Heart right ventricle (tissue), 16 donors: ENCODE measurements at regions not wholly inside any gene's neighbourhood (a gene's known extent, or its start where the extent isn't known, plus 50 kb on each side); places are given as distances from the start of the nearest gene placed in this dataset.

Experiments used
- ATAC-seq, 8 donors: fragments of 200-7000 bp; cut with Tn5 transposase; one replicate each; pipeline ENCODE4 v1.9.1; 2020; ENCODE audit warnings: mild to moderate bottlenecking in 8 of 8, moderate library complexity in 8 of 8, moderate number of reproducible peaks in 1 of 8
- DNase-seq, 2 donors: peaks; one replicate each; pipeline ENCODE4 v3.0.0-alpha.2; 2020
- H3K27ac ChIP-seq, 10 donors: fragments of 200-600 bp; sonication (generic) in 2 of 10; one replicate each; pipeline versions ENCODE4 v1.5.0 to v1.8.0; 2020 to 2022; ENCODE audit warnings: mild to moderate bottlenecking in 3 of 10
- H3K27me3 ChIP-seq, 7 donors: fragments of 200-600 bp; one replicate each; pipeline ENCODE4 v1.8.0; 2021 to 2022; ENCODE audit warnings: mild to moderate bottlenecking in 2 of 7
- H3K36me3 ChIP-seq, 9 donors: fragments of 200-600 bp; sonication (generic) in 1 of 9; one replicate each; pipeline versions ENCODE4 v1.5.0 to v1.8.0; 2020 to 2022; ENCODE audit warnings: mild to moderate bottlenecking in 2 of 9
- H3K4me1 ChIP-seq, 9 donors: fragments of 200-600 bp; sonication (generic) in 1 of 9; one replicate each; pipeline versions ENCODE4 v1.5.0 to v1.8.0; 2020 to 2022; ENCODE audit warnings: mild to moderate bottlenecking in 4 of 9
- H3K4me3 ChIP-seq, 10 donors: fragments of 200-600 bp; sonication (generic) in 2 of 10; one replicate each; pipeline versions ENCODE4 v1.5.0 to v1.8.0; 2020 to 2022; ENCODE audit warnings: mild to moderate bottlenecking in 7 of 10, moderate library complexity in 2 of 10
- H3K9me3 ChIP-seq, 11 donors: fragments of 200-600 bp in 10 of 11; sonication (generic) in 2 of 11; one replicate each; pipeline versions ENCODE4 v1.5.0 to v1.8.0; 2013 to 2022; ENCODE audit warnings: mild to moderate bottlenecking in 2 of 11, control low read depth in 1 of 11, moderate library complexity in 1 of 11
- WGBS, 2 donors: extraction: QIAGEN DNeasy Blood & Tissue Kit; methylation state at CpG; one replicate each; pipeline ENCODE4 v1.1.7; 2013; ENCODE audit warnings: inconsistent platforms in 1 of 2; 5-methylcytosine and 5-hydroxymethylcytosine counted together
- intact Hi-C, 10 donors: fragments of 100-400 bp; cut with DNase I; formaldehyde crosslinking; loops; one replicate each; pipeline versions ENCODE4 v1.11.1 to v1.14.2; 2022
- TF ChIP-seq, protein P1 (sequence below), 9 donors: fragments of 200-600 bp; sonication (generic) in 2 of 9; IDR thresholded peaks; one replicate each; pipeline versions ENCODE4 v1.5.0 to v1.8.0; 2021 to 2022; ENCODE audit warnings: antibody characterized with exemption in 9 of 9, mild to moderate bottlenecking in 5 of 9, moderate library complexity in 1 of 9
- donor health status: Arrhythmogenic right ventricular cardiomyopathy.
- donor health status: ischemic (EF 13 %, LVEDD 7.1; RV severe dilation, severe dysfunction).
- donor health status: healthy with polysubstance abuse.
- donor health status: DM: no; HTN: yes; CAD: no.
- donor health status: DM: no; HTN: no; CAD: no.
- donor health status: ischemic (EF 25% LVEDD 6.9; RV normal size, moderate dysfunction).
- donor health status: ischemic (EF 25% LVEDD 5.7; RV mildly dilated, moderate dysfunction).
- donor health status: healthy.
- donor health status: DM: yes; HTN: yes; CAD: no.
- donor health status: Ischemic cardiomyopathy.
- donor health status: ischemic (EF 35%, LVEDD 5.7; RV mildly dilated, moderate dysfunction).
- donor health status: nonischemic (EF 11% LVEDD 7.7; RV severe dilation, severe dysfunction).
- donor health status: DM: yes; HTN: yes; CAD: no.
- donor health status: PGD.
- donor health status: ischemic (EF 29% LVEDD 5.4; RV normal size, mild dysfunction).
- donor health status: nonischemic (EF 23%, LVEDD 6.1; RV moderate dilation, normal function).

DNA sequence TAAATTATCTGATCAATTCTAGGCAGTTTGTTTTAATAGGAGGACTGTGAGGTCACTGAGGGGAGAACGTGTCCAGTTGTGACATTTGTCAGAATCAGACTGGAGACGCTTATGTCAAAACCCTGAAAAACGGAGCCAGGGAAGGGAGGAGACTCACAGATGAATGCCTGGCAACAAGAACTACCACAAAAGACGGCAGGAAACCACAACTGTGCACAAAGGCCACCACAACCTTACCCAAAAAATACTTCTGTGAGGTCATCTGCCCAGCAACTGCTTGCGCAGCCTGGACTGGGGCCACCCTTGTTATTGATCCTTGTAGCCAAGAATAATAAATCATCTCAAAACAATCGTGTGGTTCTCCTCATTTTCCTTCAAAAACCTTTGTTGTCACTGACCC, 173.0 kb upstream of the ALKAL2 start:
- intact Hi-C loops: no loop called here
- TF ChIP-seq, protein P1, sequence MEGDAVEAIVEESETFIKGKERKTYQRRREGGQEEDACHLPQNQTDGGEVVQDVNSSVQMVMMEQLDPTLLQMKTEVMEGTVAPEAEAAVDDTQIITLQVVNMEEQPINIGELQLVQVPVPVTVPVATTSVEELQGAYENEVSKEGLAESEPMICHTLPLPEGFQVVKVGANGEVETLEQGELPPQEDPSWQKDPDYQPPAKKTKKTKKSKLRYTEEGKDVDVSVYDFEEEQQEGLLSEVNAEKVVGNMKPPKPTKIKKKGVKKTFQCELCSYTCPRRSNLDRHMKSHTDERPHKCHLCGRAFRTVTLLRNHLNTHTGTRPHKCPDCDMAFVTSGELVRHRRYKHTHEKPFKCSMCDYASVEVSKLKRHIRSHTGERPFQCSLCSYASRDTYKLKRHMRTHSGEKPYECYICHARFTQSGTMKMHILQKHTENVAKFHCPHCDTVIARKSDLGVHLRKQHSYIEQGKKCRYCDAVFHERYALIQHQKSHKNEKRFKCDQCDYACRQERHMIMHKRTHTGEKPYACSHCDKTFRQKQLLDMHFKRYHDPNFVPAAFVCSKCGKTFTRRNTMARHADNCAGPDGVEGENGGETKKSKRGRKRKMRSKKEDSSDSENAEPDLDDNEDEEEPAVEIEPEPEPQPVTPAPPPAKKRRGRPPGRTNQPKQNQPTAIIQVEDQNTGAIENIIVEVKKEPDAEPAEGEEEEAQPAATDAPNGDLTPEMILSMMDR (IDR thresholded peaks at IDR 0.05): no peak
- no peak for ATAC-seq
- Histone ChIP-seq H3K27me3 (peaks cover 0 to 80% (median 43%) of the 10 kb centered on the region in 7 donors), H3K27ac (no peak overlapping the region), H3K9me3 (no peaks in the 10 kb centered on the region), H3K4me1 (no peaks in the 10 kb centered on the region), H3K36me3 (no peaks in the 10 kb centered on the region), H3K4me3 (no peak overlapping the region)
- no peak for DNase-seq
- 55 to 57% methylated on average over 6 of the region's 6 CpGs for WGBS, 2 donors

DNA sequence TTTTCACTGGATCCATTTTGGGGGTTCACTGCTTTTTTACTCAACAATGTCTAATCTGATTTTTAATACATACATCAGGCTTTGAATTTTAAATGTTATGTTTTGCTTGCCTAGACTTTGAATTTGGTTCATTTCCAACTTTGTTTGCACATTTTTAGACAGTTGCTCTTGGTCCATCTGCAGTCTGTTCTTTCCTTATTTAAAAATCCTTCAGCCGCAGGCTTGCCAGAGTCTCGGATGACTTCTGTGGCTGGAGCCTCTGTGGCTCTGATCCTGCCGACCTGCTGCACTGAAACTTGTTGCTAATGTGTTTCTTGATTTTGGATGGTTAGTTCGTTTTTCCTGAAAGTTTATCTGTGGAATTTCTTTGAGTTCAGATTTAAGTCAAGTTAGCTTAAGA, 172.0 kb upstream of the ALKAL2 start:
- Histone ChIP-seq H3K4me1 (no peaks in the 10 kb centered on the region), H3K9me3 (no peaks in the 10 kb centered on the region), H3K27ac (no peak overlapping the region), H3K36me3 (no peaks in the 10 kb centered on the region), H3K27me3 (peaks cover 0 to 80% (median 34%) of the 10 kb centered on the region in 7 donors), H3K4me3 (no peak overlapping the region)
- DNase-seq (no peak), ATAC-seq (no peak)
- 42 to 60% methylated on average over 4 of the region's 4 CpGs for WGBS, 2 donors
- TF ChIP-seq, protein P1 (IDR thresholded peaks at IDR 0.05): no peak
- intact Hi-C loops: no loop called here

DNA sequence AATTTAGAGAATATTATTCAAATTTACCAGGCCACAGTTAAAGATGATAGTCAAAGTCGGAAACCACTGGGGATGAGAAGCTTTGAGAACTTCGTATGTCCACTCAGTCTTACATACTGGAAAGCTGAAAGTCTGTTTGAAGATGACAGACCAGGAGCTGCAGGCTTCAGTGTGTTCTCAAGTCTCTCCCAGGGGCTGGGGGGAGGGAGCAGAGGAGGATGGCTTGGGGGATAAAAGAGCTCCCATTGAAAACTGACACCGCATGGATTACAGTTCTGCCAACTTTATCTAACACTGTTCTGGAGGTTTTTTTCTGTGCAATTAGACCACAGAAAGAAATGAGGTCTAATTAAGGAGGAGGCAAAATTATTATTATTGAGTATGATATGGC, 170.5 kb upstream of the ALKAL2 start:
- WGBS, 2 donors: 51% methylated on average over 3 of the region's 3 CpGs
- H3K4me1 ChIP-seq: no peaks in the 10 kb centered on the region
- TF ChIP-seq, protein P1 (IDR thresholded peaks at IDR 0.05): no peak
- H3K4me3 ChIP-seq: no peak overlapping the region
- intact Hi-C loops: no loop called here
- H3K9me3 ChIP-seq: no peaks in the 10 kb centered on the region
- H3K36me3 ChIP-seq: no peaks in the 10 kb centered on the region
- no peak overlapping the region for H3K27ac ChIP-seq
- H3K27me3 ChIP-seq: peaks cover 0 to 81% (median 26%) of the 10 kb centered on the region in 7 donors
- DNase-seq: no peak
- ATAC-seq: no peak

DNA sequence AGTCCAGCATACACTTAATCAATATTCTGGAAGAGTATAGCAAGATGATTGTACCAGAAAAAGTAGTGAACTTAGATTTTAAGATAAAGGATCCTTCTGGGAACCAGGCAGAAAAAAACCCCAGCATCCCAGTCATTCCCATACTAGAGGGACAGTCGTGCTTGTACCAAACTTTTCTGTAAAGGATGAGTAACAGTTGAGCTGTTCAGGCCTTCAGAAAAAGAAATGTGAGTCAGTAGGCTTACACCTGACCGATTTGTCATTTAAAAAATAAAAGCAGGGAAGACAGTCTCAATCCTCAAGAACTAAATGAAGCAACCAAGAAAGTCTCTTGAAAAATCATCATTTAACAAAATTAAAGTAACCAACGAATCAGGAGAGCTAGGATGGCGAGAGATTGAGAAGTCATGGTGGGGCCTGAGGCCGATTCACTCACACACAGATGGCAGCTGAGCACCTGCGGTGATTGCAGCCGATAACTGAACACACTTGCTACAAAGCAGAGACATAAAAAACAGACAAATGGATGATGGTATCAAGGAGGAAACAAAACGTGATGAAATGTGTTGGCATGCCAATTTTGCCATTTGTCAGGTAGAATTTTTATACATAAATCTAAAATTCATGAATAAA, 170.0 kb upstream of the ALKAL2 start:
- Histone ChIP-seq H3K36me3 (no peaks in the 10 kb centered on the region), H3K4me1 (no peaks in the 10 kb centered on the region), H3K9me3 (no peaks in the 10 kb centered on the region), H3K27me3 (peaks cover 0 to 84% (median 28%) of the 10 kb centered on the region in 7 donors), H3K27ac (no peak overlapping the region), H3K4me3 (no peak overlapping the region)
- 57 to 58% methylated on average over 8 of the region's 8 CpGs for WGBS, 2 donors
- ATAC-seq (no peak), DNase-seq (no peak)
- TF ChIP-seq, protein P1 (IDR thresholded peaks at IDR 0.05): no peak
- intact Hi-C loops: no loop called here
